ENCODE measurements at regions not wholly inside any gene's neighbourhood (a gene's known extent, or its start where the extent isn't known, plus 50 kb on each side); places are given as distances from the start of the nearest gene placed in this dataset.
A peak's percentile ranks its signal among the peaks of the same experiment; 100 is the strongest.

DNA sequence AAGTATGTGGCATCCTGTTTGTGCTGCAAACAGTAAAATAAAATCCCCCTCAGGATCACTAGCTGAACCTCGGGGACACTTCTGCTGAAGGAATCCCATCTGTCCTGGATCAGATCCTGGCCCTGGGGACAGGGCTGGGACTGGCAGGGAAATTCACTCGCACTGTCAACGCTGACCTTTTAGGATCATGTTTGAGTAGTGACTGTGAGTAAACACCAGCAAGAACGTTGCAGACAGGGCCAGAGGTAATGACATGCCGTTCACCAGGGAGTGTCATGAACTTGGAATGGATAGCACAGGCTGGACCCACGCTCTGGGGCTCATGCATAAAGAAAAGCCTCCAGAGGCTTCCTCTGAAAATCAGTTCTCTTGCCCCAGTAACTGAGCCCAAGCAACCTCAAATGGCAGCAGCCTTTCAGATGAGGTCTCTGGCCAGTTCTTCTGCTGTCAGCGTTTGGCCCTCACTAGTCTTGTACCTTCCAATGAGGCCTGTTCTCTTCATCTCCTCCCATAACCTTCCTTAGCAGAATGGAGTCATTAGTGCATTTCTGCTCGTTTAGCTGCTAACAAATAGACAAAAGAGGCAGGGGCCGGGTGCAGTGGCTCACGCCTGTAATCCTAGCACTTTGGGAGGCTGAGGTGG, 51.0 kb upstream of the BARX2 start:
- DNase-seq, result no peak

DNA sequence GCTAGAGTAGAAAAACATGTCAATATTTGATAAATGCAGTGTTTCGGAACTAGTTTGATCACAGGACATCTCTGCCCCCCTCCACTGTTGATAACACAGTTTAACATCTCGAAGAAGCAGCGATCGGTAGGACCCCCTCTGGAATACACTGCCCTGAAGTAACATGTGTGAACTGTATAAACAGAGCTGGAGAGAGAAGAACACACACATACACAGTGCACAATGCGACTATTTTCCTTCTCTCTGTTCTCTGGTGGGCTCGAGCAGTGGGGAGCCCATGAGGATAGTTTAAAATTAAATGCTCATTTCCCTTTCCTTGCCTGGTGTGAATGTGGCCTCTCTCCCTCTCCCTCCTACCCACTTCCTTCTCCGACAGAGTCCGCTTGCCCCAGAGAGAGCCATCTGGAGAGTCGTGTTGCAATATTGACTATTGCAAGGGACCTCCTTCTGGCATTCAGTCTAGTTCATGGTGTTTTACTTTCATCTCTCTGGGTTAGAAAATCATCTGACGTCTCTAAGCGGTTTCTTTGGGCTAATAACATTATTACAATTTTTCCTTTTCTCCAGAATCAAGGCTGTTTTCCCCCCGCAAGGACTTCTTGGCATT, 51.6 kb upstream of the BARX2 start:
- DNase-seq, result peak; percentile 45

DNA sequence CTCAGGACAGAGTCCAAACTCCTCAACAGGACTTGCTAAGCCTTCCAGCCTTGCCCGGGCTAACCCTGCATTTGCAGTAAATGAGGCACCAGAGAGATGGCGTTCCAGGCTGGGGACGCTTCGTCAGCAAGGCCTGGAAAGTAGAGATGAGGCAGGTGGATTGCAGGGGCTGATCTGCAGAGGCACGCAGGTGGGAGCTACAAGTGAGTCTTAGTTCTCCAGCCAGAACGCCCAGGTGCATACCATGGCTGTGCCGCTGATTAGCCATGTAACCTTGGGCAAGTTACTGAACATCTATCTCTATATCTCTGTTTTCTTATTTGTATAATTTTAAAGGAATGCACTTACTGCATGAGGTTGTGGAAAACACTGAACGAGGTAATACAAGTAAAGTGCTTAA, 52.7 kb upstream of the BARX2 start:
- no peak for DNase-seq

DNA sequence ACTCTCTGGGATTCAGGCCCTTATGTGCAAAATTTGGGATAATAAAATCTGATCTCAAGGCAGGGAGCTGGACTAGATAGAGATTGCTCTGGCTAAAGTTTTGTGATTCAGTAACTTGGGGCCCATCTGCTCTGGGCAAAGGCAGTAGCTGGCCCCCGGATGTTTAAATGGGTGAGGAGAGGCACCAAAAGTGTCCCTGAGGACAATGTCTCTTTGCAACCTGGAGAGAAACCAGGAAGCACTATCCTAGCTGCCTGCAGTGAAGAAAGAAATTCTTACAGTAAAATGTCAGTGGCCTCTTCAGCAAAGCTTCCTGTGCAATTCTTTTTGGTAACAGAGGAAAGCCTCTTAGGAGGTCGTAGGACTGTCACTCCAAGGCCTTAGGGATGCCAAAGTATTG, 54.6 kb upstream of the BARX2 start:
- no peak for DNase-seq

DNA sequence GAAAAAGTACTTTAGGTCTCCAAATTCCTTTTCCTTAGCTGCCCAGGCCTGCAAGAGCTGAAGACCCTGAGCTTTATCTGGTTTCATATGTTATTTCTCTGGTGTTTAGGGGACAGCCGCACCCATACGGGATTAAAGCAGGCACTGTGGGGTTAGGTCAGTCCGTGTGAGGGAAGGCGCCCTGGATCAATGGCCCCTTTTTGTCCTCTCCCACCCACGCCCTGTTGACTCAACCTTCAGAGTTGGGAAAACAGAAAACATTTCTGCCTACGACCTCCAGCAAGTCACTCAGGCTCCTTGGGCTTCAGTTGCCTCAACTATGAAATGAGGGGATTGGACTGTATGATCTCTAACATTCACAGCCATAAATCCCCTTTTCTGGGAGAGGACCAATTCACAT, 55.2 kb upstream of the BARX2 start:
- no peak for DNase-seq

DNA sequence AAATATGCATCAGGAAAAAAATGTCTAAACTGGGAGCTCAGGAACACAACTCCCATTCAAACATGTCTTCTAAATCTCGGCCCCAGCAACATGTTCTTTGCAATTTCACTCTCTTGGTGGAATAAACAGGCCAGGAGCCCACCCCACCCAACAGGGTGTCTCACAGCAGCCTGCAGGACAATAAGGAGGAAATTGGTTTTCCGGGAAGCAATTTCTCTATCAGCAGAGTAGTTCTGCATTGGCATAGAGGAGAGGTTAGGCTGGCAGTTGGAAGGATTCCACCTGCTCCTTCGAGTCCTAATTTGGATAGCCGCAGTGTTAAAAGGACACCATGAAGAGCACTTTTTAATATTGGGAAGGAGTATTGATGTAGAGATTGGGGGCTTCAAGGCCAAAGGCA, 55.9 kb upstream of the BARX2 start:
- DNase-seq, result no peak

DNA sequence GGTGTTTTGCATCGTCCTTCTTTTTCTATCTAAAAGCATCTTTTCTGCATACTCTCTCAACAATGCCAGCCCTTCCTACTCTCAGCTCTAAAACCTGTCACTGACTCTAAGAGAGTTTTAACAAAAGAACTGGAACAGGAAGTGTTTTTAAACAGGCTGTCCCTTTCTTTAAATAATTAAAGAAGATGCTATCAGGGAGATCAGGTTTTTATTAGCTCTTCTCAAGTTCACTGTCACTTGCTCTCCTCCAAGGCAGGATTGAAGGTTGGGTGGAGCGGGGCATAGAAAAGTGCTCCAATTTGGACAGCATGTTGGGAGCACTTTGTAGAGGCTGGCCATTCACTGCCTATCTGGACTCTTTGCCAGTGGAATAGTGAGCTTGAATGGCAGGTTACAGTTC, 56.4 kb upstream of the BARX2 start:
- no peak for DNase-seq

DNA sequence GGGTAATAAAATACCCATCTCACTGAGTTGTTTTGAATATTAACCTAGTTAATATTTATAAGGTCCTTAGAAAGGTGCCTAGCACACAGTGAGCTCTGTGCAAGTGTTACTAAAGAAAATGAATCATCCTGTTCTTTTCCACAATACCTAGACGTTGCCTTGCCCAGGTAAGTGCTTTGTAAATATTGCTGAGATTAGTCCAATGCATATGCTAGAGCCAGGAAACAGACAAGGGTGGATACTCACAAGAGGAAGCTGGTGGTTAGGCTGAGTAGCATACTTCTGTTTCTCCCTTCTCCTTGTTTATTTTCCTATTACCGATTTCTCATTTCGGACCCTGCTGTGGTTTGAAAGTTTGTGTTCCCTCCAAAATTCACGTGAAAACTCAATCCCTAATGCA, 58.1 kb upstream of the BARX2 start:
- DNase-seq, result no peak

DNA sequence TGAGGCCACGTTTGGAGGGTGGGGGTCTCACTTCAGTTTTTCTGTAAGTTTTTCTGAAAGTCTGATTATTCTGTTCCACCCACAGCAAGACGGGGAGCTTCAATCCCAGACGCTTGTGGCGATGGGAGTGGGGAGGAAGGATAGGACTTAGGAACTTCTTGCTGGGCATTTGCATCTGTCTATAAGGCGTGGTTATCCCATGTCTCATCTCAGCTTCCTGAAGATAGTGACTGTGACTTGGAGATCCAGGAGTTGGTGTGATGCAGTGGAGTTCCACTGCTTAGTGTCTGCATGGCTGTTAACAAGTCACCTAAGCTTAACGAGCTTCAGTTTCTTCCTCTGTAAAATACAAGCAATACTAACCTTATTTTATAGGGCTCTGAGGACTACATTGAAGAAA, 58.9 kb upstream of the BARX2 start:
- no peak for DNase-seq

DNA sequence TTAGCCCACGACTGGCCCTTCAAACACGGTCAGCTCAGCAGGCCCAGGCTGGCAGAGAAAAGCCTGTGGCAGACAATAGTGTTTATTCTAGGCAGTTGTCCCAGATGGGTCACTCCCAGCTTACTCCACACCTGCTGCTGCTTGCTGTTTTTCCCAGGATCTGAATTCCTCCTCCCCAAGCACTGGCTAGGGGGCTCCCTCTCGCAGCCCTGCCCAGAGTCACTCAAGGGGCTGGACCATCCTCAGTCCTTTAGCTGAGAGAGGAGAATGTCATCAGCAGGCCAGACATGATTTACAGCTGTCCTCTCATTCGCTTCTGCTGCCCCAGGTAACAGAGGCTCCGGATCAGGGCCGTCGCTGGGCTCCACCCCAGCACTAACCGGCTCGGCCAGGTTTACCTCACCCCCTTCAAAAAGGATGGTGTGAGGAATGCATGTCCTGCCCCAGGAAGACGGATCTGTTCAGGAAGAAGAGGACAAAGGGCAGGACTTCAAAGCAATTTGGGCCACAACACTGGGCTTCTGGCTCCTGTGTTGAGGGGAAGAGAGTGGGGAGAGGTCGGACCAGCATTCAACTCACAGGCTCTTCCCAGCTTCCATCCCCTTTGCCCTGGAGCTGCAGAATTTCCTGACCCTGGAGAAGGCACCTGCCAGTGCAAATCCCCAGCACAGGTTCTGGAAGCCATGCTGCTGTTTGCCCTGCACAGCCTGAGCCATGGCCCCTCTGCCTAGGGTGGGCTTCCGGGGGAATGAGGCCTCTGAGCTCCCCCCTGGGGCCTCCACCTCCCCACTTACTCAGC, 59.7 kb upstream of the BARX2 start:
- no peak for DNase-seq

DNA sequence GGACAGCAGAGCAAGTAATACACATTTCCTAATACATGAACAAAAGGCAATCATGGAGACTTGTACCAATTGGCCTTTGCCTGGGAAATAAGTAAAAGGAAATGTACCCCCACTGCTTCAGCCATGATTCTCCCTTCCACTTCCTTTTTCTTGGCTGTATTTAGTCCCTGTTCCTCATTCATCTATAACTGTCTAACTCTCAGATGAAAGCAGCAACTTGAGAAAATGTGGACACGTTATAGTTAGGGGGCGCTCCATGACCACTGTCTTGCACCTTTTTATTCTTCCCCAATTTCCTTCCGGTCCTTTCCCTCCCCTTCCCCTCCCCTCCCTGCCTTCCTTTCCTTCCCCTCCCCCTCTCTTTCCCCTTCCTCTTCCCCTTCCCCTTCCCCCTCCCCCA, 61.3 kb upstream of the BARX2 start:
- no peak for DNase-seq

DNA sequence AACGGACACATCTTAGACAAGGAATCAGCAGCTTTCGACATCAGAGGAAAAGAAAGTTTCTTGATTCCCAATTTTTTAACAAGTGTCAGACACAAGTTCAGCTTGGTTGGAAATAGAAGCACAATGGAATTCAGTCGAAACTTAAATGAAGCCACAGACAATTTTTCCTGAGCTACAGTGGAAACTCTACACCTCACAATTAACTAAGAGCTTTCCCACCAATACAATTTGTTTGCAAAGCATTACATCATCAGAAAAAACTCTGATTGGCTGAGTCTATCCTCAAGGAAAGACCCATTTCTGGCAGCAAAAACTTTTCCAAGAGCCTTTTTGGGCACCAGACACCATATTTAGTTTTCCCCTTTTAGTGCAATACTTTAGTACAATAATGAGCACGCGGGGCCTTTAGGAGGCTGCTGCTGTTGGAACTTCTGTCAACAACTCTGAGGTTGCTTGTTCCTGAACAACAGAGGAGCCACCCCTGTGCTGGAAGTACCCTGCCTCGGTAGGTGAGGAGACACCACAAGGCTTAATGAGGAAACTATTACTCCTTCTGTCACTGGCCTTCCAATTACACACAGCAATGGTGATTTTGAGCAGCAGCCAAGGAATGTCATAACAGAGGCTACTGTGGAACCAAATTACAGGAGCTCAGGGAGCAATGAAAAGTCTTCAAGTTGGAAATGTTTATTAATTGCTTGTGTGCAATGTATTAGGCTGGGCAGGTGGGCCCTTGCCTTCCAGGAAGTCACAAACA, 61.9 kb upstream of the BARX2 start:
- peak; percentile 35 for DNase-seq

DNA sequence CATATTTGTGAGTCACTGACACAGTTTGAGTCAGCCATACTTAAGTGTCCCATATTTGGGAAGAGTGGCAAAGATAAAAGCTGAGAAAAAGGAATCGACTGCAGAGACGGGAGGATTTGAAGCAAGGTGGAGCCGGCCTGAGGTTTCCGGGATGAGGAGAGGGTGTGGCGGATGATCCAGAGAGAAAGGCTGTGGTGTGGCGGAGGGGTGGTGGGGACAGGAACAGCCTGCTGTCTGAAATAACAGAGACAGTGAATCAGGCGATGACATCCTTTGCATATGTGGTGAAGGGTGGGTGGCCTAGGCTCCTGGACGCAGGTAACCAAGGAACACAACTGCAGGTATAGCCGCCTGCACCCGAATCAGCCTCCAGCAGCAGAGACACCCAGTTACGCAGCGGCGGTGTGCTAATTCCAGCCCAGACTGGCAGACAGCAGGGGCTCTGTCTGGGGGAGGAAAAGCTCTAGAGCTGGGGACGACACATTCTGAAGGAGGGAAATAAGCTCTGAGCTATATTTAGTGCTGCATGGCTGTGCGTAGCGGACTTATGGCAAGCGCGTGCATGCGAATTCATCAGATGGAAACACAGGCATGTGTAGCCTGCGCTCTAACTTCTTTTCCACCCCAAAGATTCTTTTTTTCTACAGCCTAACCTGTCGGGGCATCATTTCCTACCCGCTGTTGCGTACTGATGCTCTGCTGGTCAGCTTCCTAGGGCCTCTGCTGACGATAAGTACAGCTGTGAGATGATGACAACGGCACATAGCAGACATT, 62.7 kb upstream of the BARX2 start:
- no peak for DNase-seq

DNA sequence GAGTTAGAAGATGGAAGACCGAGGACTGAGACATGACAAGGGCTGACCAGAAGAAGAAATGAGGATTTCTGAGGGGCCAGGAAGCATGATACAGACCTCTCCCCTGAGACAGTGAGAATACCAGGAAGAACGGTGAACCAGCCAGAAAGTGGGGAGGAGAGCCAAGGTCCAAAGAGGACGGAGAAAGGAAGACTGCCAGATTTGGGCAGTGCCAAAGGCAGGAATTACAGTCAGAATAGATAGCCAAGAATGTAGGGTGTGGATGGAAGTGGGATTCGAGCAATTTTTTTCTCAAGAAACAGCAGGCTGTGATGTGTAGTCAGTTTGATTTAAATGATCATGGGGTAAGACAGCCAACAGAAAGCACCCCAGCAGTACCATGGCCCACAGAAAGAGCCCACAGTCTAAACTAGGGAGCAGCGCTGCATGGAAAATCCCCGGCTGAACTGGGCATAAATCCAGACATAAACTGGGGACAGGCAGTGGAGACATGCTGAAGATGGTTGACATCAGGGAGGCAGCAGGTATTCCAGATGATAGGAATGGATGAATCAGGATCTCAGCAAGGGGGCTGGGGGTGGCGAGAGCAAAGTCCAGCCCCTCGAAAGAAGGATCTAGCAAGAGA, 67.3 kb upstream of the BARX2 start:
- DNase-seq, result no peak

DNA sequence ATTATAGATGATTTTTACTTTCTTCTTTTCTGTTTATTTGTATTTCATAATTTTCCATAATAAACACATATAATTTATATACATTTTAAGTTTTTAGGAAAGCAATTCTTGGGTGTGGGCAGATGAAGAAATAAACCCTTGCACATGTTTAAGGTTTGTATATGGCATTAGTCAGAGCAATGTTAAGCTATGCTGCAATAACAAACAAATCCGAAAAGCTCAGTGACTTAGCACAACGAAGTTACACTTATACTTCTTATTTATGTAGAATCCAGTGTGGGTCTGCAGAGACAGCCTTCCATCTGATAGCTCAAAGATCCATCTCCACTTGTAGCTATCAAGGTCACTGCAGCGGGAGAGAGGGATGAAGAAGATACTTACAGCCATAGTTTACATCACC, 68.5 kb upstream of the BARX2 start:
- DNase-seq, result no peak

DNA sequence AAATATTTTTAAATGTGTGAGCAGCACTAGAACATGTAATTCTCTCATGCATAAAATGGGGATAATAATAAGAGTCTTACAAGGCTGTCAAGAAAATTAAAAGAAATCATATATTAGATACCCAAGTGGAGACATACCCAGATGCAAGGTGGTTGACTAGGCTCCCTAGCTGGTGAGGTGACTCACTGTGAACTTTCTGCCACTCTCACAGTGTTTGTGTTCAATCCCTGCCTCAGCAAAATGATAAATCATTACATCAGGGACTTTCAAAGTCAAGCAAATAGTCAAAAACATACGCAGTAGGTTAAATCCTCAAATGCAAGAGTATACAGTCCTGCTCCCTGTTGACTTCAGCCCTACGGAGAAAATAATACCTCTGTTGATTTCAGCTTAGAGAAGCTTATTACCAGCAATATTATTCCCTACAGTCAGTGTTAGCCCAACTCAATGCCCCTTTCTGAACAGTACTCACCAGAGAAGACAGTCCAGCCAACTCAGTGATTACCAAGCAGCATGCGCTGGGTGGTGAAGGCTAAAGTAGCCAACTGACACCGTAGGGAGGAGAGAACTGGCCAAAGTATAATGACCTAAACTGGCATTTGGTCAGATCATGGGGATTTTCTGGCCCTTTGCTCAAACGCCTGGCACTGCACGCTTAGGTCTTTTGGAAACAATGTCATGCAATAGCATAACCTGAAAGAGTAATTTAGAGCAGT, 73.1 kb upstream of the BARX2 start:
- DNase-seq, result no peak

DNA sequence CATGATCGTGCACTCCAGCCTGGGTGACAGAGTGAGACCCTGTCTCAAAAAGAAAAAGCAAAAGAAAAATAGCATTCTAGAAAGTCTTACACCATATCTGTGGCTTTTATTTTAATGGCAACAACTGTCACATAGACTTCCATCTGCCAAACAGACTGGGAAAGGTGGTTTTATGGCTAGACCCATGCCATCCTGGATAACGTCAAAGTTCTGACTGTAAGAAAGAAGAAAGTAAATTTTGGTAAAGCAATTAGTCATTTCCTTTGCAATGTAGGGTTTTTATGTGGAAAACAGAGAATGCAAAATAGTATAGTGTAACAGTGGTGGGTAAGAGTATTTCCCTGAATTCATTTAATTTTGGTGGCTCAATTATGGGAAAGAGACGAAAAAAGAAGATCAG, 75.5 kb upstream of the BARX2 start:
- DNase-seq, result no peak

DNA sequence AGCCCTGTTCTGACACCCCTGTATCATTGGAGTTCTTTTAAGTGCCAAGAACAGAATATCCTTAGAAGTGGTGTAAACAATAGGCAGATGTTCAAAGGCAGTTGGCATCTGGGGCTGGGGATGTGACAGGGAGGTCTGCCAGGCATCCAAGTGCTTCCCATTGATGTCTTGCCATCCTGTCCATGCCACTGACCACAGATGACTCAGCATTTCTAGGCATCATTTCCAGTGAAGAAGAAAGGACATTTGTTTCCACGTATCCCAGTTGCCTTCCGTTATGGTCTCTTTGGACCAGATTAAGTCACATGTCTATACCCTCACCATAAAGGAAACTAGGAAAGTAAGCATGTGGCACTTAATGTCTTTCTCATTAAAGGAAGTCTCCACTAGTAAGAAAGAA, 76.7 kb upstream of the BARX2 start:
- no peak for DNase-seq

DNA sequence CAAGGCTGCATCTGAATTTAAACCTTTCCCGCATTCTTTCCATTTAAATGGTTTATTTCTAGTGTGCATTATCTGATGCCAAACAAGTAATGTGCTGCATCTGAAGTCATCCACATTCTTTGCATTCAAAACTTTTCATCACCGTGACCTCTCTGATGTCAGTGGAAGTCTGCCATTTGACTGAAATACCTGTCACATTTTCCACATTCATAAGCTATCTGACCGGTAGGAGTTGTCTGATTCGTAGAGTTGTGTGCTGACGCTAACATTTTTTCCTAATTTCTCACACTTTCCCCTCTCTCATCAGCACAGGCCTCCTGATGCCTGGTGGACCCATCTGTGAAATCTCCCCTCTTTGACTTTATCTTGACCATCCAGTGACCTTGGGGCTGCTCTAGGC, 79.9 kb upstream of the BARX2 start:
- peak; percentile 66 for DNase-seq

DNA sequence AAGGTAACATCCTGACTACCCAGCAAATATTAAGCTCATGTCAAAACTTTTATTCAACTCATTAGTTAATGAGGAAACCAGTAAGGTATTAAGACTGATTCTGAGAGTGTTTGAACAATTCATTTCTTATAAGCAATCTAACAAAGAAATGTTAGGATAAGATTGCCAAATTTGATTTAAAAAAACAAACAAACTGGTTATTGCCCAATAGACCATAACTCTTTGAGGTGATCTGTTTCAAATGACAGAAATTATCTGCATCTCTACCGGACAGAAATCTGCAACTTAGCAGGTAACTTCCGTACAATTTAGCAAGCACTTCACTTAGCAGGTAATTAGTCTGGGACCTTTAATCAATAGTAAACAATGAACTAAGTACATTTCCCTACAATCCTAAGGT, 82.9 kb upstream of the BARX2 start:
- DNase-seq, result no peak

DNA sequence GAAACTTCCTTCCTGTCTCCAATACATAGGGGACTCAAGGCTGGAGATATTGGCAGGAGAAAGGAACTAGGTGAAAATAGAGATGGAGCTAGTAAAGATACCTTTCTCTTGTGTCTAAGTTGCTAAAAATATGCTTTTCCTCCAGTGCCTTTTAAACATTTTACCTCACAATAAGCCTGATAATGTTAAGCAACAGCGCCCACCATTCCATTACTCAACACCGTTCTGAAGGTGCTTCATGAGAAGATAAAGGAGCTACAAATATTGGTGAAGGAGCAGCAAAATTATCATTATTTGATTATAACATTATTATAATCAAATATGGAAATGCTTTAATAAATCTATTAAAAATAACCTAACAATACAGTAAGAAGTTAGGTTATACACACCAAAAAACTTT, 83.6 kb upstream of the BARX2 start:
- DNase-seq, result no peak

DNA sequence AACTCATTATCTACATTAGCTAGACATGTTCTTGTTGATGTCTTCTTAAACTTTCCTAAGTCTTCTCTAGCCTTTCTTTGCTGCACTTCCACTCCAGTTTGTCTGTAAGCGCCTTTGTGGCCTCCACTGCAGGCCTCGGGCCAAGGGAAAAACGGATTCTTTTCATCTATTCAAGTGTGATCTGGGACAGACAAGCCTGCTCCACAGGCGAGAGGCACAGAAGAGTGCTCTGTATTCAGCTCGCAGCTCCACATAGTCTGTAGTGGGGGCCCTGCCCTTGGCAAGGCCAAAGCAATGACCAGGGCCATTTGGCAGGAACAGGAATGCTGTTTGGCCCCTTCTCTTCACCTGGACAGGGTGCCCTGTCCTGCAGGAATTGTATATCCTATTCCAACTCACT, 84.1 kb upstream of the BARX2 start:
- DNase-seq, result no peak

Data from fibroblast of skin of abdomen (primary cell).